GM19240 (cell line): ENCODE measurements at regions not wholly inside any gene's neighbourhood (a gene's known extent, or its start where the extent isn't known, plus 50 kb on each side); places are given as distances from the start of the nearest gene placed in this dataset.
"Not testable (repeated sequence)": the region's sequence is repeated elsewhere in the genome, so short reads cannot be mapped to it uniquely, and the experiment has no call there.

ENCODE experiments used
- DNase-seq: peaks from one replicate; pipeline ENCODE4 v3.0.0; 2011; ENCODE audit warnings: low spot score; ENCODE audit not compliant: insufficient read length

- no peak for DNase-seq
These were observed 248.3 kb downstream of the PHF14 start for GRCh38 chr7:11221984-11222383.

- no peak for DNase-seq
These were observed 250.9 kb downstream of the PHF14 start for GRCh38 chr7:11224535-11224934.

- DNase-seq: no peak
These were observed 254.8 kb downstream of the PHF14 start for GRCh38 chr7:11228515-11228914.

- DNase-seq: no peak
These were observed 257.5 kb downstream of the PHF14 start for GRCh38 chr7:11231190-11231589.

GRCh38 chr7:11232462-11232861 lies 258.8 kb downstream of the PHF14 start:
- no peak for DNase-seq

- DNase-seq: no peak
These were observed 260.2 kb downstream of the PHF14 start for GRCh38 chr7:11233871-11234270.

GRCh38 chr7:11235491-11235890 lies 261.8 kb downstream of the PHF14 start:
- no peak for DNase-seq

- DNase-seq: no peak
These were observed 263.0 kb downstream of the PHF14 start for GRCh38 chr7:11236680-11237079.

GRCh38 chr7:11237742-11238141 lies 264.1 kb downstream of the PHF14 start:
- no peak for DNase-seq

GRCh38 chr7:11239316-11239715 lies 265.6 kb downstream of the PHF14 start:
- DNase-seq: no peak

GRCh38 chr7:11243739-11244138 lies 270.1 kb downstream of the PHF14 start:
- no peak for DNase-seq

GRCh38 chr7:11244149-11244548 lies 270.5 kb downstream of the PHF14 start:
- no peak for DNase-seq

GRCh38 chr7:11247545-11247944 lies 273.9 kb downstream of the PHF14 start:
- DNase-seq: no peak

- no peak for DNase-seq
These were observed 277.8 kb downstream of the PHF14 start for GRCh38 chr7:11251436-11251835.

- no peak for DNase-seq
These were observed 278.4 kb downstream of the PHF14 start for GRCh38 chr7:11252011-11252607.

GRCh38 chr7:11252705-11253272 lies 279.1 kb downstream of the PHF14 start:
- DNase-seq: peak; percentile 4

GRCh38 chr7:11256501-11256900 lies 282.8 kb downstream of the PHF14 start:
- DNase-seq: no peak

GRCh38 chr7:11261470-11261869 lies 287.8 kb downstream of the PHF14 start:
- no peak for DNase-seq

- no peak for DNase-seq
These were observed 292.4 kb downstream of the PHF14 start for GRCh38 chr7:11266101-11266500.

GRCh38 chr7:11272352-11272751 lies 298.7 kb downstream of the PHF14 start:
- no peak for DNase-seq

- no peak for DNase-seq
These were observed 300.4 kb downstream of the PHF14 start for GRCh38 chr7:11274074-11274473.

- DNase-seq: no peak
These were observed 308.3 kb downstream of the PHF14 start for GRCh38 chr7:11281953-11282352.

GRCh38 chr7:11283584-11283983 lies 309.9 kb downstream of the PHF14 start:
- not testable (repeated sequence) for DNase-seq

GRCh38 chr7:11290863-11291262 lies 317.2 kb downstream of the PHF14 start:
- no peak for DNase-seq
